ENCODE measurements at regions not wholly inside any gene's neighbourhood (a gene's known extent, or its start where the extent isn't known, plus 50 kb on each side); places are given as distances from the start of the nearest gene placed in this dataset.
"Not testable (repeated sequence)": the region's sequence is repeated elsewhere in the genome, so short reads cannot be mapped to it uniquely, and the experiment has no call there.

DNA sequence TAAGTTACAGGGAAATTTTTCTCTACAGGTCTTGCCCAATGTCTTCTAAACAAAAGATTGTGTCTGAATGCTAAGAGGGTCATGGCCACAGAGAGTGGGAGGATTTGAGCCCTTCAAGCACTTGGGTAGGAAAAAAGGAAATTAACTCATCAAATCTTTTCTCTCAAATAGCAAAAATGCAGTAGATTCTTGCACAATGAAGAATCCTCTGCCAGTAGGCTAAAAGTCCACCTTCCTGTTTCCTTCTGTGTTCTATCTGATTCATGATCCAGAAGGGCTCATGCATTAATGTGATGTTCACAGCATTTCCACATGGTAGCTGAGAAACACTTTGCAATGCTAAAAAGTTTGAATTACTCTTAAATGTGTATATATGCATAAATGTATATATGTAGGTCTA, 177.1 kb downstream of the CD47 start:
- no peak for DNase-seq
- TF ChIP-seq GATA1 (IDR thresholded peaks at IDR 0.05; ENCODE audit: low read depth, low read length), result no peak
- TF ChIP-seq POLR2A (IDR thresholded peaks at IDR 0.05; ENCODE audit: low read length), result no peak

- TF ChIP-seq POLR2A (IDR thresholded peaks at IDR 0.05; ENCODE audit: low read length) (no peak), GATA1 (IDR thresholded peaks at IDR 0.05; ENCODE audit: low read depth, low read length) (no peak)
- DNase-seq, result no peak
Observed at GRCh38 chr3:107911337-107912000, 179.4 kb downstream of the CD47 start.

GRCh38 chr3:107910713-107911259, 180.0 kb downstream of the CD47 start:
- DNase-seq, result no peak
- no peak for TF ChIP-seq POLR2A (IDR thresholded peaks at IDR 0.05; ENCODE audit: low read length)
- TF ChIP-seq GATA1 (IDR thresholded peaks at IDR 0.05; ENCODE audit: low read depth, low read length), result no peak

- DNase-seq, result not testable (repeated sequence)
Observed at GRCh38 chr3:107909583-107909982, 181.2 kb downstream of the CD47 start.

DNA sequence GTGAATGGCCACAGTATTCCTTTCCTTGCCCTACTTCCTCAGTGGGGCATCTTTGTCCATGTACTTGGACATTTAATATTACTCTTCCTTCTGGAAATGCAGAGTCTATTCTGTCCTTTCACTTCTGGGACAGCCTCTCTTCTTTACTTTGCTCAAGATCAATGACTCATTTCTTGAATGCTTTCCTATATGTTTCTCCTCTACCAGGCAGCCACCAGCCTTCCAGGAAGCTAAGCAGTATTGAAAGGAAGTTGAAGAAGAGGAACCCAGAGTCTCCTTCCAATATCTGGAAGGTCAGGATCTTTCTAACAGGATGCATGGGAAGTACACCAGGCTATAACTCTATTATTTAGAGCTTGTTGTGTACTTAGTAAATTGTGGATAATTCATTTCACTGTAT, 182.8 kb downstream of the CD47 start:
- no peak for TF ChIP-seq POLR2A (IDR thresholded peaks at IDR 0.05; ENCODE audit: low read length)
- no peak for TF ChIP-seq GATA1 (IDR thresholded peaks at IDR 0.05; ENCODE audit: low read depth, low read length)
- DNase-seq, result no peak

- TF ChIP-seq GATA1 (IDR thresholded peaks at IDR 0.05; ENCODE audit: low read depth, low read length) (no peak), POLR2A (IDR thresholded peaks at IDR 0.05; ENCODE audit: low read length) (no peak)
- no peak for DNase-seq
Observed at GRCh38 chr3:107904536-107905066, 186.2 kb downstream of the CD47 start.

- no peak for DNase-seq
- TF ChIP-seq GATA1 (IDR thresholded peaks at IDR 0.05; ENCODE audit: low read depth, low read length), result no peak
- TF ChIP-seq POLR2A (IDR thresholded peaks at IDR 0.05; ENCODE audit: low read length), result no peak
Observed at GRCh38 chr3:107899990-107900651, 190.7 kb downstream of the CD47 start.

GRCh38 chr3:107897471-107898061, 193.3 kb downstream of the CD47 start:
- TF ChIP-seq POLR2A (IDR thresholded peaks at IDR 0.05; ENCODE audit: low read length), result no peak
- no peak for TF ChIP-seq GATA1 (IDR thresholded peaks at IDR 0.05; ENCODE audit: low read depth, low read length)
- DNase-seq, result no peak

DNA sequence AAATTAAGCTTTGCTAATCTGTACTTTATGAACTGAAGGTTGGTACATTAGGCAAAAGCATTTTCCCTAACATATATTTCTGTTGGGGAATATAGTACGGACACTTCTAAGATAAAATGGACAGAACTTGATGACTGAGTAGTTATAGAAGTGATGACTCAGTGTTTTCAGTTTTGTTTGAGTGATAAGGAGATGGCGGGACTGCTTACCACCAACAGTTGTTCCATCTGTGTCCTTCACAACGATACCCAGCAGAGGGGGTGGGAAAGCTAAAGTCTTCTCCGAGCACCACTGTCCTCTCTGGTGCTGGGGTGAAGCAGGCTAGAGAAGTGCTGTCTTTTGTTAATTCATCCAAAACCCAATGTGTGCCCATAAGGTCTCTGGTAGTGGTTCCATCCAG, 195.8 kb downstream of the CD47 start:
- TF ChIP-seq GATA1 (IDR thresholded peaks at IDR 0.05; ENCODE audit: low read depth, low read length), result no peak
- no peak for TF ChIP-seq POLR2A (IDR thresholded peaks at IDR 0.05; ENCODE audit: low read length)
- DNase-seq, result peak; percentile 50 to 72

GRCh38 chr3:107892955-107893624, 197.7 kb downstream of the CD47 start:
- no peak for DNase-seq
- TF ChIP-seq POLR2A (IDR thresholded peaks at IDR 0.05; ENCODE audit: low read length) (no peak), GATA1 (IDR thresholded peaks at IDR 0.05; ENCODE audit: low read depth, low read length) (no peak)

- TF ChIP-seq GATA1 (IDR thresholded peaks at IDR 0.05; ENCODE audit: low read depth, low read length) (no peak), POLR2A (IDR thresholded peaks at IDR 0.05; ENCODE audit: low read length) (no peak)
- no peak for DNase-seq
Observed at GRCh38 chr3:107884719-107885460, 205.9 kb downstream of the CD47 start.

GRCh38 chr3:107884028-107884427, 206.8 kb downstream of the CD47 start:
- no peak for DNase-seq
- TF ChIP-seq POLR2A (IDR thresholded peaks at IDR 0.05; ENCODE audit: low read length) (no peak), GATA1 (IDR thresholded peaks at IDR 0.05; ENCODE audit: low read depth, low read length) (no peak)

GRCh38 chr3:107882881-107883280, 207.9 kb downstream of the CD47 start:
- no peak for DNase-seq
- TF ChIP-seq GATA1 (IDR thresholded peaks at IDR 0.05; ENCODE audit: low read depth, low read length) (no peak), POLR2A (IDR thresholded peaks at IDR 0.05; ENCODE audit: low read length) (no peak)
